ENCODE measurements at regions not wholly inside any gene's neighbourhood (a gene's known extent, or its start where the extent isn't known, plus 50 kb on each side); places are given as distances from the start of the nearest gene placed in this dataset.

GRCh38 chr16:85553436-85554113 lies 59.5 kb upstream of the GSE1 start (continued):
- TF ChIP-seq ZBTB40 (IDR thresholded peaks at IDR 0.05): no peak
- TF ChIP-seq ZBTB40 (CRISPR knock-in tag; IDR thresholded peaks at IDR 0.05): no peak; the same call in 1 of the 2 replicates
- peak; percentile 63; the same call in 1 of the 2 replicates for TF ChIP-seq ZNF558 (CRISPR knock-in tag; IDR thresholded peaks at IDR 0.05; ENCODE audit: borderline replicate concordance)
- TF ChIP-seq TBX2 (CRISPR knock-in tag; IDR thresholded peaks at IDR 0.05; ENCODE audit: borderline replicate concordance): peak; percentile 43; the same call in 1 of the 2 replicates
- TF ChIP-seq ZSCAN21 (CRISPR knock-in tag; IDR thresholded peaks at IDR 0.05; ENCODE audit: borderline replicate concordance): no peak; the same call in 1 of the 2 replicates
- TF ChIP-seq ZNF574 (CRISPR knock-in tag; IDR thresholded peaks at IDR 0.05): peak; percentile 95
- peak; percentile 85 for TF ChIP-seq ZNF142 (CRISPR knock-in tag; IDR thresholded peaks at IDR 0.05)
- TF ChIP-seq ZNF337 (CRISPR knock-in tag; IDR thresholded peaks at IDR 0.05; ENCODE audit: borderline replicate concordance, low read depth): no peak
- TF ChIP-seq ZNF589 (CRISPR knock-in tag; conservative IDR thresholded peaks at IDR 0.05): no peak
- 0 out of 3 replicates have a peak, but pooled peaks have one; percentile 69 for TF ChIP-seq MXI1 (IDR thresholded peaks at IDR 0.05; ENCODE audit: borderline replicate concordance, low read depth, low read length)
- TF ChIP-seq ZNF713 (CRISPR knock-in tag; IDR thresholded peaks at IDR 0.05): no peak
